ENCODE measurements at regions not wholly inside any gene's neighbourhood (a gene's known extent, or its start where the extent isn't known, plus 50 kb on each side); places are given as distances from the start of the nearest gene placed in this dataset.
"Not testable (repeated sequence)": the region's sequence is repeated elsewhere in the genome, so short reads cannot be mapped to it uniquely, and the experiment has no call there.

DNA sequence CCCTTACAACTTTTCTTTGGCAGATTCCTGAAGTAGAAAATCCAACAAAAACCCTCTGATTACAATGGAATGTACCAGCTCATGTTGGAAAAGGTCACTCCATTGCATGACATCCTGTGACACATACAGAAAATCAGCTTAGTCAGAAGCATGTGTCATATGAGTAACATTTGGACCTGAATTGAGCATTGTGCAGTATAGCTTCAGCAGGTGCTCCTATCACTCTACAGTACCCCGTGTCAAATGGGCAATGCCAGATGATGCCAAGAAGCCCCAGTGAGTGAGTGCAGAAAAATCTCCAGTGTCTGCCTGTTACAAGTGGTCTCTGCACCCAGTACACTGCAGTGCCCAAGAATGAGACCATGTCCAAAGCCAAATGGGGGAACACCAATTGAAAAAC is 129.7 kb upstream of the RUNX1 start:
- no peak for DNase-seq (ENCODE audit: low read depth in 2 of 2)

GRCh38 chr21:35178098-35178497 is 129.0 kb upstream of the RUNX1 start:
- no peak for DNase-seq (ENCODE audit: low read depth in 2 of 2)

DNA sequence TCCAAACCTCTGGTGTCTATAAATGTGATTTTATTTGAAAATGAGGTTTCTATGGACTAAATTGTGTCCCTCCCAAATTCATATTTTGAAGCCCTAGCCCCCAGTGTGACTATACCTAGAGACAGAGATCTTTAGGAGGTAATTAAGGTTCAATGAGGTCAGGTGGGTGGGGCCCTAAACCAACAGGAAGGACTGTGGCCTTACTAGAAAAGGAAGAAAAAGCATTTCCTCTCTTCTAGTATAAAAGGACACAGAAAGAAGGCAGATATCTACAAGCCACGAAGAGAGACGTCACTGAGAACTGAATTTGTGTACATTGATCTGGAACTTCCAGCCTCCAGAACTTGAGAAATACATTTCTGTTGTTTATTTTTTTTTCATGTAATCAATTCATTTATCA is 123.1 kb upstream of the RUNX1 start:
- DNase-seq (ENCODE audit: low read depth in 2 of 2), result no peak

GRCh38 chr21:35171385-35171784 is 122.3 kb upstream of the RUNX1 start:
- DNase-seq (ENCODE audit: low read depth in 2 of 2), result no peak

DNA sequence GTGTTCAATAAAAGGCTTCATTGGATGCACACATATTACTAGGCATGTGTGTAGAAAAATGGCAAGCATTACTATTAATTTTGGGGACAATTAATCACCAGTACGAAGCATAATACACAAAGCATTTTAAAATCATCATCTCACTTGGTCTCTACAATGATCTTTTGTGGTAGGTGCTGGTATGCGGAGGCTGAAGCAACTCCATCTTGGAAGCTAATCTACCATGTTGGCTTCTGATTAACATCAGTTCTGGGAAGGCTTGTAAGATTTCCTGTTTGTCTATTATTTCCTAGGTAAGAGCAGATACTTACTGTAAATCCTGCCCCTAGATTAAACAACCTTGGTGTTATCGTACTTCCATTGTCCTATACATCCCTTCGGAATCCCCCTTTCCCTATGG is 121.7 kb upstream of the RUNX1 start:
- DNase-seq (ENCODE audit: low read depth in 2 of 2), result no peak

DNA sequence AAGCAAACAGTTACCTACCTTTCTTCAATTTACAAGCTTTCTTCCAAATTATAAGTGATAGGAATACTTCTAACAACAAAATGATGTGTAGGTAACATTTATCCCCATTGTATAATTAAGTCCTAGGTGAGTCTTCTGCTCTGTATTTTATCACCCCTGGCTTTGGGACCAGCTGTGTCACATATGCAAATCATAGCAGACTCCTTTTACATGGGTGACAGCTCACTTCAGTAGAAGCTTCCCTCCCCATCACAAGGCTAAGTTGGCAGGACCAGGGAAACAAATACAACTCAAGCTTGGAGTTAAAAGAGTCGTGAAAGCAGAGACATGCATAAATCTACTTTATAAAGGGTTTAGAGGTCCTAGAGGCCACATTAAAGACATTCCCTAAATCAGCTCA is 121.1 kb upstream of the RUNX1 start:
- DNase-seq (ENCODE audit: low read depth in 2 of 2), result no peak

GRCh38 chr21:35169574-35169973 is 120.5 kb upstream of the RUNX1 start:
- DNase-seq (ENCODE audit: low read depth in 2 of 2), result no peak

- DNase-seq (ENCODE audit: low read depth in 2 of 2), result no peak
These were observed 119.6 kb upstream of the RUNX1 start for GRCh38 chr21:35168735-35169134.

DNA sequence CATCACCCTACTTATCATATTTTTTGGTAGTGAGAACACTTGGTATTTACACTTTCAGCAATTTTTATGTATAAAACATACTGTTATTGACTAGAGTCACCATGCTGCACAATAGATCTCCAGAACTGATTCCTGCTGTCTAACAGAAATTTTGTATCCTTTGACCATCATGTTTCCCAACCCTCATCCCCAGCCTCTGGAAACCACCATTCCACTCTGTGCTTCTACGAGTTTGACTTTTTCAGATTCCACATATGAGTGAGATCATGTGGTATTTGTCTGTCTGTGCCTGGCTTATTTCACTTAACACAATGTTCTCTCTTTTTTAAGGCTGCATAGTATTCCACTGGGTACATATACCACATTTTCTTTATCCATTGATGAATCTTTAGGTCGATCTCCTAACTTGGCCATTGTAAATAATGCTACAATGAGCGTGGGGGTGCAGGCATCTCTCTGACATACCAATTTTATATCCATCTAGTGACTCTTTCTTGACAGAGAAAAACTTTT is 115.9 kb upstream of the RUNX1 start:
- DNase-seq (ENCODE audit: low read depth in 2 of 2), result no peak

DNA sequence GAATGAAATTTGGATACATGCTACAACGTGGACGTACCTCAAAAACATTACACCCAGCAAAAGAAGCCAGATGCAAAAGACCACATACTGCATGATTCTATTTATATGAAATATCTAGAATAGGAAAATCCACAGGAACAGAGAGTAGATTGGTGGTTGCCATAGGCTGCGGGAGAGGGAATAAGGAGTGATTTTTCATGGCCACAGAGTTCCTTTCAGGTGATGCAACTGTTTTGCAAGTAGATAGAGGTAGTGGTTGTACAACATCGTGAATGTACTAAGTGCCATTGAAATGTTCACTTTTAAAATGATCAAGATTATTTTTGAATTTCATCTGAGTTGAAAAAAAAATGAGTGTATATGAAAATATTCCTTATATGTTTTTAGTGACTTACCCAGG is 115.3 kb upstream of the RUNX1 start:
- no peak for DNase-seq (ENCODE audit: low read depth in 2 of 2)

DNA sequence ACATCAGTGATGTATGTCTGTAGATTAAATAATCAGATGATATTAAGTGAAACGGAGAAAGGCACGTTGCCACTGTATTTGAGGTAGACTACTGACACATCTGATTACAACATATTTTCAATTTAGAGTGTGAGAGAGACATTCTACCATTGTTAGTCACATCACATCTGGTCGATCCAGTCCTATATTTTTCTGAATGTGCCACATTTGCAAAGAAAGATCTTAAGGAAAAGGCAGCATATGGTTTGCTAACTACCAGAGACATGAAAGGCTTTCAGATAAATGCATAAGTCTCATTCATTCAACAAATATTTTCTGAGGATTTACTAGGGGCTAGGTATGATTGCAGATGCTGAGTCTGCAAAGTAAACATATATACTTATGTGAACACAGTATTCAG is 114.3 kb upstream of the RUNX1 start:
- DNase-seq (ENCODE audit: low read depth in 2 of 2), result no peak

DNA sequence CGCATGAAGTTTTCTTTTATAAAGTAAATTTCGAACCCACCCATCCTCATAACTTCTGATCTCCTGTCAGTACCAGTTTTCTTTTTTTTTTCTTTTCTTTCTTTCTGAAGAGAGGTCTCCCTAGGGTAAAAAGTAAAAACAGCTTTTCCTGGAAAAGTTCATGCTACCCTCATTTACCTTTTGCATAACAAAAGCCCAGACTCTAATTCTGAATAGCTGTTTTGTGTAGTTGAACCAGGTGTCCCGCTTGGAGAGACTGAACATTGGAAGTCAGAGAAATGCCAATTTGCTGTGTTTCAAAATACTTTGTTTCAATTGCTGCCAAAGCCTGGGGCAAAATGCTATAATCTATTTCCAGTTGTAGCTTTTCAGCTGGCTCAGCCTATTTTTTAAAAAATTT is 113.7 kb upstream of the RUNX1 start:
- no peak for DNase-seq (ENCODE audit: low read depth in 2 of 2)

DNA sequence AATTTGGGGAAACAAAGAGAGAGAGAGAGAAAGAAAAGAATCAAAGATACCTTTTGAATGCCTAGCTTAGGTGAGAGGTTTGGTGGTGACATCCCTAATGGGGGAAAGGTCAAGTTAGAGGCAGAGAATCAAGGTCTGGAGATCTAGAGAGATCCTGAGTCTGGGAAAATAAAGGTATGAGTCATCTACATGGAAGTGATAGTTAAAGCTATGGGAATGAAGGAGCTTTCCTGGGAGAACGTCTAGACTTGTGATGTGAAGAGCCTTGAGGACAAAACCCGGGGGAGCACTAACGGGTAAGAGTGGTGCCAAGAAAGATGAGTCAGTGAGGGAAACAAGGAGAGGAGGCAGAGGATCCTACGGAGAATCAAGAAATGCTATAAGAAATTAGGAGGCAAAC is 110.8 kb upstream of the RUNX1 start:
- DNase-seq (ENCODE audit: low read depth in 2 of 2), result no peak

GRCh38 chr21:35157374-35157773 is 108.3 kb upstream of the RUNX1 start:
- not testable (repeated sequence) for DNase-seq (ENCODE audit: low read depth in 2 of 2)

GRCh38 chr21:35156293-35157278 is 107.5 kb upstream of the RUNX1 start:
- DNase-seq (ENCODE audit: low read depth in 2 of 2), result no peak

GRCh38 chr21:35154788-35155187 is 105.7 kb upstream of the RUNX1 start:
- DNase-seq (ENCODE audit: low read depth in 2 of 2), result no peak

DNA sequence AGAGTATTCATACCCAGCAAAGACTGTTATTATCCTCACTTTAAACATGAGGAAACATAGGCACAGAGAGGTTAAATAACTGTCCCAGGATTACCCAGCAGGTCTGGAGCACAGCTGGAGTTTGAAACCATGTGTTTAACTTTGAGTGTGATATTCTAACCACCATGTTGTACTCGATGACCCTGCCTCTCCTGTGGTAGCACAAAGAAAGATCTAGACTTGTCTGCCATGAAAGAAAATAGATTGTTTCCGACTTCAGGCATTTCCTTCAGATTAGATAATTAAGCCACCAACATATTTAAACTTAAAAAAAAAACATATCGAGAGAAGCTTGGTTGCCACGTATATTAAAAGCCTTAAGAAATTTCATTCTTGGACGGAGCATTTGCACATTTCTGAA is 104.6 kb upstream of the RUNX1 start:
- no peak for DNase-seq (ENCODE audit: low read depth in 2 of 2)

DNA sequence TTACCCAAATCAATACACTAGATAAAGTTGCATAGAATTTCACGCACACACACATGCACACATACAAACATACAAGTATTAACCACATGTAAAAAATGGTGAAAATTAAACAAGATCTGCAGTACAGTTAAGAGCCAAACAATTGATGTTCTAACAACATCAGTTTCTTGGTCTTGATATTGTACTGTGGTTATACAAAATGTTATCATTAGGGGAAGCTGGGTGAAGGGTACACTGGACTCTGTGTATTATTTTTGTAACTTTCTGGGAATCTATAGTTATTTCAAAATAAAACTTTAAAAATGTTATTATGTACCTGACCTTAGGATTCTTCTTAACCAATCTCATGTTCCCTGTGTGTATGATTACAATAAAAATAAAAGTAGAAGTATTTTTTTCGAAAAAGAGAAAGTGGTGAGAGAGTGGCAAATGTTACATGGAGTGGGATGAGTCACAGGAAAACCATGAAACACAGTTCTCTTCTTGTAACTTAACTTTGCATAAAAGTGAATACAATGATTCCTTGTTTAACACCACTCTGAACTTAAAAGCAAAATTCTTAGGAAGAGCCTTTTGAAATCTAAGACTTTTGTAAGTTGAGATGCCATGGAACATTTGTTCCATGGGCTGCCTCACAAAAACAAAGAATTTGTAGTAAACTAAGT is 101.6 kb upstream of the RUNX1 start:
- no peak for DNase-seq (ENCODE audit: low read depth in 2 of 2)

GRCh38 chr21:35149698-35150097 is 100.6 kb upstream of the RUNX1 start:
- no peak for DNase-seq (ENCODE audit: low read depth in 2 of 2)

GRCh38 chr21:35147439-35147838 is 98.3 kb upstream of the RUNX1 start:
- DNase-seq (ENCODE audit: low read depth in 2 of 2), result no peak

- no peak for DNase-seq (ENCODE audit: low read depth in 2 of 2)
These were observed 96.6 kb upstream of the RUNX1 start for GRCh38 chr21:35145626-35146233.

DNA sequence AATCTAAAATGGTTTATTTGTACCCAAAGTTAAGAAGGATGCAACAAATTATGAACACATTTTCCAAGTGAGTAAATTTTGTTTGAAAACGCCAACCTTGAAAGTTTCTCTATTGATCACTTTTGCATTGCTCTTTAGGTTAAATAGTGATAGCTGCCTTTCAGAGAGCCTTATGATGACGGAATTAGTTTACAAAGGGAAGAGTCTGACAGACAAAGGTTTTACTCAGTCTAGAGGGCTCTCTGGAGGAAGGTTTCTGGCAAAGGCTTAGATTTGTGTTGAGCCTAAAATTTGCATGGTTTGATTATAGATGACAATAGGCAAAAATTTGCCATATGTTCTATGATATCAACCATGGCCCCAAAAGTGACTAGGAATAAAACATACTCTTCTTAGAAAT is 95.9 kb upstream of the RUNX1 start:
- DNase-seq (ENCODE audit: low read depth in 2 of 2), result no peak

Data from activated CD4-positive, alpha-beta T cell treated with anti-CD3 and anti-CD28 coated beads for 24 hours (primary cell).